Effector memory CD4-positive, alpha-beta T cell (primary cell): ENCODE measurements at regions not wholly inside any gene's neighbourhood (a gene's known extent, or its start where the extent isn't known, plus 50 kb on each side); places are given as distances from the start of the nearest gene placed in this dataset.

Experiments used
- DNase-seq, 3 donors: peaks; one replicate each; pipeline ENCODE4 v3.0.0-alpha.2; 2020
- H3K27ac ChIP-seq: 2 replicates; pipeline ENCODE4 v1.7.0; 2013; ENCODE audit warnings: mild to moderate bottlenecking, low read length, moderate library complexity; ENCODE audit not compliant: insufficient read depth, poor library complexity, severe bottlenecking
- H3K27me3 ChIP-seq: replicated peaks from 2 replicates; pipeline ENCODE4 v1.7.0; 2013; ENCODE audit warnings: mild to moderate bottlenecking, low read length; ENCODE audit not compliant: insufficient read depth, control insufficient read depth, poor library complexity, severe bottlenecking
- H3K36me3 ChIP-seq: 2 replicates; pipeline ENCODE4 v1.7.0; 2013; ENCODE audit warnings: mild to moderate bottlenecking, low read length, moderate library complexity; ENCODE audit not compliant: control insufficient read depth, insufficient read depth
- H3K4me1 ChIP-seq: 2 replicates; pipeline ENCODE4 v1.7.0; 2013; ENCODE audit warnings: low read length, mild to moderate bottlenecking; ENCODE audit not compliant: control insufficient read depth, insufficient read depth, poor library complexity, severe bottlenecking
- H3K4me3 ChIP-seq: 2 replicates; pipeline ENCODE4 v1.7.0; 2013; ENCODE audit warnings: low read length, low read depth, mild to moderate bottlenecking; ENCODE audit not compliant: insufficient read depth, poor library complexity, severe bottlenecking
- H3K9me3 ChIP-seq: 2 replicates; pipeline ENCODE4 v1.7.0; 2013; ENCODE audit warnings: mild to moderate bottlenecking, low read length, moderate library complexity; ENCODE audit not compliant: control insufficient read depth

GRCh38 chr1:221149111-221149510 lies 269.9 kb downstream of the HLX start:
- H3K36me3 ChIP-seq = no peaks in the 10 kb centered on the region
- no peak overlapping the region for H3K27ac ChIP-seq
- no peak for DNase-seq
- no peaks in the 10 kb centered on the region for H3K27me3 ChIP-seq
- H3K9me3 ChIP-seq = no peaks in the 10 kb centered on the region
- H3K4me3 ChIP-seq = no peak overlapping the region
- H3K4me1 ChIP-seq = no peaks in the 10 kb centered on the region

GRCh38 chr1:221149555-221150075 lies 270.4 kb downstream of the HLX start:
- no peaks in the 10 kb centered on the region for H3K27me3 ChIP-seq
- no peak for DNase-seq
- H3K4me3 ChIP-seq = no peak overlapping the region
- H3K9me3 ChIP-seq = no peaks in the 10 kb centered on the region
- H3K36me3 ChIP-seq = no peaks in the 10 kb centered on the region
- no peak overlapping the region for H3K27ac ChIP-seq
- no peaks in the 10 kb centered on the region for H3K4me1 ChIP-seq

- Histone ChIP-seq H3K27ac (no peak overlapping the region), H3K4me1 (no peaks in the 10 kb centered on the region), H3K4me3 (no peak overlapping the region), H3K27me3 (no peaks in the 10 kb centered on the region), H3K36me3 (no peaks in the 10 kb centered on the region), H3K9me3 (no peaks in the 10 kb centered on the region)
- DNase-seq = no peak
Measured at GRCh38 chr1:221150996-221151395, 271.8 kb downstream of the HLX start.

- no peaks in the 10 kb centered on the region for H3K36me3 ChIP-seq
- H3K4me1 ChIP-seq = no peaks in the 10 kb centered on the region
- H3K27ac ChIP-seq = no peak overlapping the region
- DNase-seq = no peak
- H3K9me3 ChIP-seq = no peaks in the 10 kb centered on the region
- H3K27me3 ChIP-seq = no peaks in the 10 kb centered on the region
- H3K4me3 ChIP-seq = no peak overlapping the region
Measured at GRCh38 chr1:221154932-221155331, 275.7 kb downstream of the HLX start.

GRCh38 chr1:221157026-221157761 lies 278.0 kb downstream of the HLX start:
- Histone ChIP-seq H3K27me3 (no peaks in the 10 kb centered on the region), H3K4me3 (no peak overlapping the region), H3K36me3 (no peaks in the 10 kb centered on the region), H3K4me1 (no peaks in the 10 kb centered on the region), H3K27ac (no peak overlapping the region), H3K9me3 (no peaks in the 10 kb centered on the region)
- DNase-seq = no peak

- Histone ChIP-seq H3K9me3 (no peaks in the 10 kb centered on the region), H3K4me1 (no peaks in the 10 kb centered on the region), H3K27me3 (no peaks in the 10 kb centered on the region), H3K36me3 (no peaks in the 10 kb centered on the region), H3K4me3 (no peak overlapping the region), H3K27ac (no peak overlapping the region)
- DNase-seq = no peak
Measured at GRCh38 chr1:221159608-221160007, 280.4 kb downstream of the HLX start.

GRCh38 chr1:221161571-221162041 lies 282.4 kb downstream of the HLX start:
- Histone ChIP-seq H3K4me1 (no peaks in the 10 kb centered on the region), H3K27me3 (no peaks in the 10 kb centered on the region)
- DNase-seq = no peak

GRCh38 chr1:221162352-221162751 lies 283.1 kb downstream of the HLX start:
- H3K27me3 ChIP-seq = no peaks in the 10 kb centered on the region
- no peaks in the 10 kb centered on the region for H3K4me1 ChIP-seq
- no peaks in the 10 kb centered on the region for H3K36me3 ChIP-seq
- DNase-seq = no peak
- no peak overlapping the region for H3K27ac ChIP-seq
- H3K9me3 ChIP-seq = no peaks in the 10 kb centered on the region
- no peak overlapping the region for H3K4me3 ChIP-seq

More at GRCh38 chr1:221161571-221162041, 282.4 kb downstream of the HLX start:
- H3K27ac ChIP-seq = no peak overlapping the region
- H3K9me3 ChIP-seq = no peaks in the 10 kb centered on the region
- H3K4me3 ChIP-seq = no peak overlapping the region
- H3K36me3 ChIP-seq = no peaks in the 10 kb centered on the region

- Histone ChIP-seq H3K4me3 (no peak overlapping the region), H3K27me3 (no peaks in the 10 kb centered on the region), H3K4me1 (no peaks in the 10 kb centered on the region), H3K27ac (no peak overlapping the region), H3K36me3 (no peaks in the 10 kb centered on the region), H3K9me3 (no peaks in the 10 kb centered on the region)
- no peak for DNase-seq
Measured at GRCh38 chr1:221162939-221163338, 283.7 kb downstream of the HLX start.

- Histone ChIP-seq H3K4me1 (no peaks in the 10 kb centered on the region), H3K4me3 (no peak overlapping the region), H3K36me3 (no peaks in the 10 kb centered on the region), H3K27ac (no peak overlapping the region), H3K9me3 (no peaks in the 10 kb centered on the region), H3K27me3 (no peaks in the 10 kb centered on the region)
- DNase-seq = no peak
Measured at GRCh38 chr1:221164029-221164428, 284.8 kb downstream of the HLX start.
